Adrenal gland (tissue), 5 donors: ENCODE measurements at regions not wholly inside any gene's neighbourhood (a gene's known extent, or its start where the extent isn't known, plus 50 kb on each side); places are given as distances from the start of the nearest gene placed in this dataset.

Experiments
- CTCF ChIP-seq, 6 experiments: fragments of 450-650 bp in 4 of 6; fragments of 200-600 bp in 2 of 6; sonication (generic) in 1 of 6; IDR thresholded peaks; 1 replicate in 5 of 6; 2 replicates in 1 of 6; pipeline versions ENCODE4 v1.5.1 to v1.8.0; 2016 to 2021; ENCODE audit warnings: antibody characterized with exemption in 6 of 6, mild to moderate bottlenecking in 2 of 6, moderate library complexity in 1 of 6
- POLR2A ChIP-seq, 2 donors: fragments of 450-650 bp; IDR thresholded peaks; one replicate each; pipeline ENCODE4 v1.6.1; 2017; ENCODE audit warnings: antibody characterized with exemption in 2 of 2, mild to moderate bottlenecking in 2 of 2, moderate library complexity in 1 of 2
- donor health status: DM: no; HTN: no; CAD: no.

- TF ChIP-seq CTCF (IDR thresholded peaks at IDR 0.05) (no peak), POLR2A (IDR thresholded peaks at IDR 0.05) (no peak)
Observed at GRCh38 chr20:40188319-40188718, 500.7 kb downstream of the MAFB start.
